ENCODE measurements at regions not wholly inside any gene's neighbourhood (a gene's known extent, or its start where the extent isn't known, plus 50 kb on each side); places are given as distances from the start of the nearest gene placed in this dataset.

DNA sequence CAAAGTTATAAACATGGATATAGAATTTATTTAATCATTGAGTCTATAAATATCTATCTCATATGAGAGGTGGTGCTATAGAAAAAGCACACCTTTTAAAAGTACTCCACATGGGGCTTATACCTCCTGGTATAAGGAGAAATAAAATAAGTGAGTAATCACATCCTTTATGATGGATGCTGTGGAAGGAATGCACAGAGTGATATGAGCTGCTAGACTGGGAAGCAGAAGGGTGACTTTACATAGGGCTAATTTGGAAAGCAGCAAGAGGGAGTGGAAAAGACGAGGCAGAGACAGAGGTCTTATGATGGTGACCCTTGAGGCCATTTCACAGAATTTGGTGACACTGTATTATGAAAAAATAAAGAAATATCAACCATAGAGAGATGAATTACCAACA is 59.4 kb upstream of the AHR start:
- H3K36me3 ChIP-seq (ENCODE audit: control insufficient read depth, insufficient read depth, low read length), result no peaks in the 10 kb centered on the region
- H3K4me3 ChIP-seq (ENCODE audit: insufficient read depth, low read depth, low read length), result no peak overlapping the region
- H3K27ac ChIP-seq (ENCODE audit: insufficient read depth, low read depth, low read length, poor library complexity, severe bottlenecking), result no peak overlapping the region
- no peaks in the 10 kb centered on the region for H3K4me1 ChIP-seq (ENCODE audit: control insufficient read depth, insufficient read depth, low read length)
- 79% methylated on average over 1 of the region's 1 CpG; no CpG with 5 or more reads in 1 of the 2 experiments for WGBS, 2 experiments
- H3K9me3 ChIP-seq (ENCODE audit: control insufficient read depth, low read length), result no peaks in the 10 kb centered on the region
- no peaks in the 10 kb centered on the region for H3K27me3 ChIP-seq (ENCODE audit: control insufficient read depth, insufficient read depth, low read length, poor library complexity, severe bottlenecking)

DNA sequence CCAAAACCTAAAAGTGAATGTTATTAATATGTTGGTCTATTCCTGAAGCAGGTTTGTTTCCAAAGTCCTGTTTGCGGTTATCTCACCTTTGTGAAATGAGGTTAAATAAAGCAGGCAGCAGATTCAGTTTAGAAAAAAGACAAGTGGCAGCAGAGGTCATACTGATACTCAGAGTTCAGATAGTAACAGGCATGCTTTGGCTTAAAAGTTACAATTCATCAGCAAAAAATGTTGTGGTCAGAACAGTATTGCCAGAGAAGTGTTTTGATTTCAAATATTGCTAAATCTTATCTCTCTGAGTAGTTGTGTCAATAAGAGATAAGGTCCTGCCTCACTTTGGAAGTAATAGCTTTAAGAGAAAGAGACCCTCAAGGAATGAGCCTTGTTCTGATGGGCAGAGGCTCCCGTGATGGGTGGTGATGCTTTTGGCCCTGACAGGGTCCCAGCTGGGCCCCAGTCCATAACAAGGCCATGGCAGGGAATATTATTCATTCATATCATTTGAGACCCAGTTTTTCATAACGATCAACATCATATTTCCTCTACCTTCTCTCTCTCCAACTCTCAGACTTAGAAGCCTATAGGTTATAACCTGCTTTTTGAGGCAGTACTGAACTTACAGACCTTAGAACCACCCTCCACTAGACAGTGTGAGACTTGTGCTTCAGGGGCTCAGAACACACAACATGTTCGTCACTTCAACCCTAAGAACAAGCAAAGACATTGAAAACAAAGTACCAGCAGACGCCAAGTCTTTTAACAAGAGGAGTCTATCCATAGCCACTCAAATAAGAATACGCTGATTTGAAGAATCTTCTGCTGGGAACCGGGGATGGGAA is 58.5 kb upstream of the AHR start:
- H3K4me1 ChIP-seq (ENCODE audit: control insufficient read depth, insufficient read depth, low read length), result no peaks in the 10 kb centered on the region
- WGBS, 2 experiments, result 90 to 95% methylated on average over 5 to 6 of the region's 7 CpGs
- no peak overlapping the region for H3K27ac ChIP-seq (ENCODE audit: insufficient read depth, low read depth, low read length, poor library complexity, severe bottlenecking)
- no peaks in the 10 kb centered on the region for H3K9me3 ChIP-seq (ENCODE audit: control insufficient read depth, low read length)
- H3K36me3 ChIP-seq (ENCODE audit: control insufficient read depth, insufficient read depth, low read length), result no peaks in the 10 kb centered on the region
- no peaks in the 10 kb centered on the region for H3K27me3 ChIP-seq (ENCODE audit: control insufficient read depth, insufficient read depth, low read length, poor library complexity, severe bottlenecking)
- H3K4me3 ChIP-seq (ENCODE audit: insufficient read depth, low read depth, low read length), result no peak overlapping the region

DNA sequence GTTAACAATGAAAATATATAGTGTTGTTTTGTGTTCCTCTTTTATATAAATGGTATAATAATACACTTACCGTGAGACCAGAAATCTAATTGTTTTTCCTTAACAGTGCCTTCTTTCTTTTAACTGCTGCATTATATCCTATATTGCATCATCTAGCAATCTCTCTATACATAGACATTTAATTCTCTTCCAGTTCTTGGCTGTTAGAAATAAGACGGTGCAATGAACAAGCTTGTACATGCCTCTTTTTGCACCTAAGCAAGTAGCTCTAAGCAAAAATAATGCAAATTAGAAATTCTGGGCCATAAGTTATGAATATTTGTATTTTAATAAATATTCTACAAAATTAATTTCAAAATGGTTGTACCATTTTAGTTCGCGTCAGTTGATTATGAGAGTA is 55.9 kb upstream of the AHR start:
- Histone ChIP-seq H3K36me3 (ENCODE audit: control insufficient read depth, insufficient read depth, low read length) (no peaks in the 10 kb centered on the region), H3K4me1 (ENCODE audit: control insufficient read depth, insufficient read depth, low read length) (no peaks in the 10 kb centered on the region), H3K27me3 (ENCODE audit: control insufficient read depth, insufficient read depth, low read length, poor library complexity, severe bottlenecking) (no peaks in the 10 kb centered on the region), H3K4me3 (ENCODE audit: insufficient read depth, low read depth, low read length) (no peak overlapping the region), H3K27ac (ENCODE audit: insufficient read depth, low read depth, low read length, poor library complexity, severe bottlenecking) (no peak overlapping the region), H3K9me3 (ENCODE audit: control insufficient read depth, low read length) (no peaks in the 10 kb centered on the region)
- WGBS, 2 experiments, result 91 to 92% methylated on average over 2 to 4 of the region's 4 CpGs

DNA sequence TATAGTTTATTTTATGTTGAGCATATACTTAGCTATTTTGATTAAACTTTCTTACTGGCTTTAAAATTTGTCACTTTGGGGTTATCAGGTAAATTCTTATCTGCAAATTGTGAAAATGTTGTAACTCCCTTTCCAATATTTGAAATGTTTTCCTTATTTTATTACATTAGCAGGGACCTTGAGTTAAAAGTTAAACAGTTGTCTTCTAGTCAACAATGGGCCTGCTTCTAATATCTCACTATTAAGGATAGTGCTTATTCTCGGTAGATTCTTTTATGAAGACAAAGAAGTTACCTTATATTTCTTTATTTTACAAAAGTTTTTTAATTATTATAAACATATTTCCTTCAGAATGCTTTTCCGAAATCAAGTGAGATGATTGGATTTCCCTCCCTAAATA is 53.7 kb upstream of the AHR start:
- no CpG with 5 or more reads among the region's 2 CpGs for WGBS, 2 experiments
- Histone ChIP-seq H3K4me1 (ENCODE audit: control insufficient read depth, insufficient read depth, low read length) (no peaks in the 10 kb centered on the region), H3K4me3 (ENCODE audit: insufficient read depth, low read depth, low read length) (no peak overlapping the region), H3K27me3 (ENCODE audit: control insufficient read depth, insufficient read depth, low read length, poor library complexity, severe bottlenecking) (no peaks in the 10 kb centered on the region), H3K9me3 (ENCODE audit: control insufficient read depth, low read length) (no peaks in the 10 kb centered on the region), H3K27ac (ENCODE audit: insufficient read depth, low read depth, low read length, poor library complexity, severe bottlenecking) (no peak overlapping the region), H3K36me3 (ENCODE audit: control insufficient read depth, insufficient read depth, low read length) (no peaks in the 10 kb centered on the region)

DNA sequence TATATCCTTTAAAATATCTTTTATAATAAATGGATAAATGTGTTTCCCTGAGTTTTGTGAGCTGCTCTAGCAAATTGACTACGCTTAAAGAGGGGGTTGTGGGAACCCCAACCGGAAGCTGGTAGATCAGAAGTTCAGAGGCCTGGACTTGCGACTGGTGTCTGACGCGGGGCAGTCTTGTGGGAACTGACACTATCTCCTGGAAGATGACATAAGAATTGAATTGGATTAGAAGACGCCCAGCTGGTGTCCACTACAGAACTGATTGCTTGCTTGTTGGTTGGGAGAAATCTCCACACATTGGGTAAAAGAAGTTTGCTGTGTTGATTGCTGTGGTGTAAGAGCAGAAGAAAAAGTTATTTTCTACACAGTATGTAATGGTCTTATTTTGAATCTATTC is 51.1 kb upstream of the AHR start:
- H3K27ac ChIP-seq (ENCODE audit: insufficient read depth, low read depth, low read length, poor library complexity, severe bottlenecking), result no peak overlapping the region
- H3K4me1 ChIP-seq (ENCODE audit: control insufficient read depth, insufficient read depth, low read length), result no peaks in the 10 kb centered on the region
- no peak overlapping the region for H3K4me3 ChIP-seq (ENCODE audit: insufficient read depth, low read depth, low read length)
- no peaks in the 10 kb centered on the region for H3K36me3 ChIP-seq (ENCODE audit: control insufficient read depth, insufficient read depth, low read length)
- H3K27me3 ChIP-seq (ENCODE audit: control insufficient read depth, insufficient read depth, low read length, poor library complexity, severe bottlenecking), result no peaks in the 10 kb centered on the region
- H3K9me3 ChIP-seq (ENCODE audit: control insufficient read depth, low read length), result no peaks in the 10 kb centered on the region
- WGBS, 2 experiments, result 96 to 97% methylated on average over 6 of the region's 6 CpGs

DNA sequence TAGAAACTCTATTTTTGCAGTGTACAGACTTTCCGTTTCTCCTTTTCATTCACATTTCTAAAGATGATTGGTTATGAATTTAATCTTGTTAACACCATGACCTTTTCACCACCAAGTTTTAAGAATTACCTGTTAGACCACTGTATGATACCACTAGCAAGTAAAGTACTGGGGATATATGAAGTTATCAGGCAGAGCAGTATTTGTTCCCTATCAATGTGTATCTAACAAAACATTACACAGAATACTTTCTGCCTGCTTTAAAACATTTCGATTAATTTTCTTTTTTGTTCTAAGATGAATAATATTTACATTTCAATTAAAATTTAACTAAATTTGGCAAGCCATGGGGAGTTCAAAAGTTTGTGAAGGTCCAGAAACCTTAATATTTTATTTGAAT is 49.9 kb upstream of the AHR start:
- WGBS, 2 experiments, result 100% methylated on average over 1 of the region's 2 CpGs; no CpG with 5 or more reads in 1 of the 2 experiments
- no peaks in the 10 kb centered on the region for H3K36me3 ChIP-seq (ENCODE audit: control insufficient read depth, insufficient read depth, low read length)
- H3K9me3 ChIP-seq (ENCODE audit: control insufficient read depth, low read length), result no peaks in the 10 kb centered on the region
- H3K27me3 ChIP-seq (ENCODE audit: control insufficient read depth, insufficient read depth, low read length, poor library complexity, severe bottlenecking), result no peaks in the 10 kb centered on the region
- no peak overlapping the region for H3K4me3 ChIP-seq (ENCODE audit: insufficient read depth, low read depth, low read length)
- no peak overlapping the region for H3K27ac ChIP-seq (ENCODE audit: insufficient read depth, low read depth, low read length, poor library complexity, severe bottlenecking)
- H3K4me1 ChIP-seq (ENCODE audit: control insufficient read depth, insufficient read depth, low read length), result no peaks in the 10 kb centered on the region
